Thoracic aorta (tissue), 2 donors: ENCODE measurements at regions not wholly inside any gene's neighbourhood (a gene's known extent, or its start where the extent isn't known, plus 50 kb on each side); places are given as distances from the start of the nearest gene placed in this dataset.

Source experiments
- ATAC-seq: fragments of 150-250 bp; one replicate; pipeline ENCODE4 v1.8.0; 2017; ENCODE audit warnings: low read depth; ENCODE audit not compliant: insufficient number of reproducible peaks, low FRiP score
- DNase-seq: peaks from one replicate; pipeline ENCODE4 v3.0.0-alpha.2; 2020; ENCODE audit warnings: low spot score
- H3K27ac ChIP-seq, 2 donors: fragments of 200-600 bp; sonication (generic); 1 replicate in 1 of 2; 2 replicates in 1 of 2; pipeline ENCODE4 v1.5.1; 2016; ENCODE audit warnings: mild to moderate bottlenecking in 2 of 2, moderate library complexity in 2 of 2
- H3K27me3 ChIP-seq: fragments of 200-600 bp; sonication (generic); replicated peaks from 2 replicates; pipeline ENCODE4 v1.6.0; 2016; ENCODE audit warnings: mild to moderate bottlenecking; ENCODE audit not compliant: insufficient read depth
- H3K36me3 ChIP-seq: fragments of 200-600 bp; sonication (generic); one replicate; pipeline ENCODE4 v1.5.1; 2016
- H3K4me1 ChIP-seq, 2 donors: fragments of 200-600 bp; sonication (generic); 1 replicate in 1 of 2; 2 replicates in 1 of 2; pipeline versions ENCODE4 v1.5.1 to v1.6.0; 2016; ENCODE audit warnings: low read depth in 2 of 2, mild to moderate bottlenecking in 1 of 2; ENCODE audit not compliant: control insufficient read depth in 1 of 2
- H3K4me3 ChIP-seq: fragments of 200-600 bp; sonication (generic); 2 replicates; pipeline ENCODE4 v1.5.1; 2016; ENCODE audit warnings: mild to moderate bottlenecking
- H3K9me3 ChIP-seq: fragments of 200-600 bp; sonication (generic); 2 replicates; pipeline ENCODE4 v1.5.1; 2016
- TF ChIP-seq, protein P1 (sequence below): fragments of 200-600 bp; sonication (generic); IDR thresholded peaks from one replicate; pipeline ENCODE4 v1.5.1; 2019; ENCODE audit warnings: antibody characterized with exemption

DNA sequence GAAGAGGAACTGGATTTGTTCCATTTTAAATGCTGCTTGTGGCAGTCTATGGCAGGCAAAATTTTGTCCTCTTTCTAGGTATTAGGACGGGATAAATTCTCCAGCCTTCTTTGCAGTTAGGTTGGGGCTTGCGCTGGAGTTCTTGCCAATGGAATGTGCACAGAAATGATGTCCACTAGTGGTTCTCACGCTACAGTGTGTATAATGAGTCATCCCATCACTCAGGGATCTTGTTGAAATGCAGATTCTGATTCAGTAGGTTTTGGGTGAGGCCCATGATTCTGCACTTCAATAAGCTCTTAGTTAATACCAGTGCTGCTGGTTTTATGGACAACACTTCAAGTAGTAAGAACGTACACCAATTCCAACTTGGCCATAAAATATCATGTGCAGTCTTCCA lies 317.6 kb upstream of the KLF4 start:
- DNase-seq (no peak), ATAC-seq (no peak)
- TF ChIP-seq, protein P1, sequence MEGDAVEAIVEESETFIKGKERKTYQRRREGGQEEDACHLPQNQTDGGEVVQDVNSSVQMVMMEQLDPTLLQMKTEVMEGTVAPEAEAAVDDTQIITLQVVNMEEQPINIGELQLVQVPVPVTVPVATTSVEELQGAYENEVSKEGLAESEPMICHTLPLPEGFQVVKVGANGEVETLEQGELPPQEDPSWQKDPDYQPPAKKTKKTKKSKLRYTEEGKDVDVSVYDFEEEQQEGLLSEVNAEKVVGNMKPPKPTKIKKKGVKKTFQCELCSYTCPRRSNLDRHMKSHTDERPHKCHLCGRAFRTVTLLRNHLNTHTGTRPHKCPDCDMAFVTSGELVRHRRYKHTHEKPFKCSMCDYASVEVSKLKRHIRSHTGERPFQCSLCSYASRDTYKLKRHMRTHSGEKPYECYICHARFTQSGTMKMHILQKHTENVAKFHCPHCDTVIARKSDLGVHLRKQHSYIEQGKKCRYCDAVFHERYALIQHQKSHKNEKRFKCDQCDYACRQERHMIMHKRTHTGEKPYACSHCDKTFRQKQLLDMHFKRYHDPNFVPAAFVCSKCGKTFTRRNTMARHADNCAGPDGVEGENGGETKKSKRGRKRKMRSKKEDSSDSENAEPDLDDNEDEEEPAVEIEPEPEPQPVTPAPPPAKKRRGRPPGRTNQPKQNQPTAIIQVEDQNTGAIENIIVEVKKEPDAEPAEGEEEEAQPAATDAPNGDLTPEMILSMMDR = no peak
- Histone ChIP-seq H3K4me1 (no peaks in the 10 kb centered on the region), H3K4me3 (no peak overlapping the region), H3K27me3 (no peaks in the 10 kb centered on the region), H3K27ac (no peak overlapping the region), H3K9me3 (no peaks in the 10 kb centered on the region), H3K36me3 (no peaks in the 10 kb centered on the region)

DNA sequence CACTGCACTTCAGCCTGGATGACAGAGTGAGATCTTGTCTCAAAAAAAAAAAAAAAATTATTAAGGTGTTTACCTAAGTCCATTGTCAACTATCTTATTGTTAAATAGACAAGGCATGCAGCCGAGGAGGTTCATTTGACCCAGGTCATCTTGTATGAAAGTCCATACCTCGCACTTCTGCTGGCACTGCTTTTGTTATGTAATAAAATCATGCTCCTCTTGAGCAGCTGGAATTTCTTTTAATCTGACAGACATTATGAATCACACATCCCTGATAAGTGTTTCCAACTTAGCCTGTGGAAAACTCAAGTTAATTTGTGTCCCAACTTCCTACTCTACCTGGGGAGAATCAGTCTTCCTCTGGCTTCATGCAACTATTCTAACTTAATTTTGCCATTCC lies 315.6 kb upstream of the KLF4 start:
- no peak for DNase-seq
- Histone ChIP-seq H3K9me3 (no peaks in the 10 kb centered on the region), H3K4me1 (no peaks in the 10 kb centered on the region), H3K27me3 (no peaks in the 10 kb centered on the region), H3K4me3 (no peak overlapping the region), H3K27ac (no peak overlapping the region), H3K36me3 (no peaks in the 10 kb centered on the region)
- TF ChIP-seq, protein P1 = no peak
- no peak for ATAC-seq

GRCh38 chr9:107794259-107794658 lies 304.7 kb upstream of the KLF4 start:
- Histone ChIP-seq H3K9me3 (no peaks in the 10 kb centered on the region), H3K27ac (no peak overlapping the region), H3K27me3 (no peaks in the 10 kb centered on the region), H3K4me1 (no peaks in the 10 kb centered on the region), H3K36me3 (no peaks in the 10 kb centered on the region), H3K4me3 (no peak overlapping the region)
- DNase-seq = no peak
- TF ChIP-seq, protein P1 = no peak
- ATAC-seq = no peak

DNA sequence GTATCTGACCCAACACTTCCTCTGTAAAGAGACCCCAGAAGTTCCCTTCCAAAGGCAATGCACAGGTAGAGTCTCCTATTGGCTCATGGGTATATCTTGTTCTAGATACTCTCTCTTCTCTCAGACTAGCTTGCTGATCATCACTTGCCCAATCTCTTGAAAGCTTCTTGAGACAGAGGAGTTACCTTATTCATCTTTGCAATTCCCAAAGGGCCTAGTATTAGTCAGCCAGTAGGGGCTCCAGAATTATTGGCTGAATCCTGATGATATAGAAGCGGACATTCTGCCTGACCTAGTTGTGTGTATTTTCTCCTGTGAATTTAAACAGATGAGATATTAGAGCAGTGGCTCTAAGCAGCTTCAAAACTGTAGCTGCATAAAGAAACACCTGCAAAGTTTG lies 304.0 kb upstream of the KLF4 start:
- Histone ChIP-seq H3K9me3 (no peaks in the 10 kb centered on the region), H3K27me3 (no peaks in the 10 kb centered on the region), H3K4me3 (no peak overlapping the region), H3K4me1 (no peaks in the 10 kb centered on the region), H3K36me3 (no peaks in the 10 kb centered on the region), H3K27ac (no peak overlapping the region)
- DNase-seq (no peak), ATAC-seq (no peak)
- TF ChIP-seq, protein P1 = no peak

DNA sequence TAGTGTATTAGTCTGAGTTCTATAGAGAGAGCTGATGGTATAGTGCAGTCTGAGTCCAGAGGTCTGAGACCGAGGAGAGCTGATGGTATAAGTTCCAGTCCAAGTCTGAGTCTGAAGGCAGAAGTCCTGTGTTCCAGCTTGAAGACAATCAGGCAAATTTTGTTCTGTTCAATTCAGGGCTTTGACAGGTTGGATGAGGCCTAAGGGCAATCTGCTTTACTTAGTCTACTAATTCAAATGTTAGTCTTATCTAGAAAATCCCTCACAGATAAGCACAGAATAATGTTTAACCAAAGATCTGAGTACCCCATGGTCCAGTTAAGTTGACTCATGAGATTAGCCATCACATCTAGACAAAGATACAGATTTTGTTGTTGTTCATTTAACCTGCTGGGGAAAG lies 303.0 kb upstream of the KLF4 start:
- Histone ChIP-seq H3K27me3 (no peaks in the 10 kb centered on the region), H3K4me3 (no peak overlapping the region), H3K27ac (no peak overlapping the region), H3K4me1 (no peaks in the 10 kb centered on the region), H3K9me3 (no peaks in the 10 kb centered on the region), H3K36me3 (no peaks in the 10 kb centered on the region)
- TF ChIP-seq, protein P1 = no peak
- DNase-seq (no peak), ATAC-seq (no peak)
